ENCODE measurements at regions not wholly inside any gene's neighbourhood (a gene's known extent, or its start where the extent isn't known, plus 50 kb on each side); places are given as distances from the start of the nearest gene placed in this dataset.
"Not testable (repeated sequence)": the region's sequence is repeated elsewhere in the genome, so short reads cannot be mapped to it uniquely, and the experiment has no call there.

GRCh38 chr2:153420394-153420793, 58.2 kb downstream of the RPRM start:
- DNase-seq (ENCODE audit: low read depth), result no peak

DNA sequence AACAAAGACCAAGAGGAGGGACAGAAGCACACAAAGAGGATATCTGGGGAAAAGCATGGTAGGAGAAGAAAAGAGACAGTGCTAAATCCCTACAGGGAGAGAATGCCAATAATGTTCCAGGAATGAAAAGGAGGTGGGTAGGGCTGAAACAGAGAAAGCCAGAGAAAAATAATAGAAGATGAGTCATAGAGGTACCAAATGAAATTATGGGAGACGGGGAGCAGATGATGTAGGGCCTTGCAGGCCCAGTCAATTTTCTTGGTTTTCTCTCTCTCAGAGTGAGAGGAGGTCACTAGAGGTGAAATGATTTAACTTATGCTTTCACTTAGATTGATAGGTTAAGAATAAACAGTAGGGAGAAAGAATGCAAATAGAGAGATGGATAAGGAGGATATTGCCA, 61.5 kb downstream of the RPRM start:
- DNase-seq (ENCODE audit: low read depth), result no peak

DNA sequence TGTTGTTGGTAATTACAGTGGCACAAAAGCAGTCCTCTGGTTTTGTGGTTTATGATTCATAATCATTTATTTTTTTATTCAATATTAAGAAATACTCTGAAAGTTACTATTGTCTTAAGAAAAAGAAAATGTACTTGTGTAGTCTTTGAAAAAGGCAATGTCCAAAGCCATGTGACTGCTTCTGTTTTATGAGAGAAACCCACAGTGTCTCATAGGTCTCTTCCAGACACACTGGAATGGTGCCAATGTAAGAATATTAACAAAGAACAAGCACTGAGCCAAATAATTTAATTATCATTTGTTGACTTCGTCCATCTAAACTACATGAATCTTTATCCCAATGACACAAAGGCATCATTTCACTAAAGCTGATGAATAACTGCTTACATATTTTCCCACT, 62.5 kb downstream of the RPRM start:
- DNase-seq (ENCODE audit: low read depth), result no peak

DNA sequence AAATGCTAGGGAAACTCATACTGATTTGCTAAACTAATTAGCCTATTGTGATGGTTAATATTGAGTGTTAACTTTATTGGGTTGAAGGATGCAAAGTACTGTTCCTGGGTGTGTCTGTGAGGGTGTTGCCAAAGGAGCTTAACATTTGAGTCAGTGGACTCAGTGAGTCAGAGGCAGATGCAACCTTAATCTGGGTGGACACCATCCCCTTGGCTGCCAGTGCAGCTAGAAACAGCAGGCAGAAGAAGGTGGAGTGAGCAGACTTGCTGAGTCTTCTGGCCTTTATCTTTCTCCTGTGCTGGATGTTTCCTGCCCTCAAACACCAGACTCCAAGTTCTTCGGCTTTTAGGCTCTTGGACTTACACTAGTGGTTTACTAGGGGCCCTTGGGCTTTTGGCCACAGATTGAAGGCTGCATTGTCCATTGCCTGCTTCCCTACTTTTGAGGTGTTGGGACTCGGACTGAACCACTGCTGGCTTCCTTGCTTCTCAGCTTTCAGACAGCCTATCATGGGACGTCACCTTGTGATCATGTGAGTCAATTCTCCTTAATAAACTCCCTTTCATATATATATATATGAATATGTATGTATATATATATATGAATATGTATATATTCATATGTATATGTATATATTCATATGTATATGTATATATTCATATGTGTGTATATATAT, 69.7 kb downstream of the RPRM start:
- DNase-seq (ENCODE audit: low read depth), result no peak

DNA sequence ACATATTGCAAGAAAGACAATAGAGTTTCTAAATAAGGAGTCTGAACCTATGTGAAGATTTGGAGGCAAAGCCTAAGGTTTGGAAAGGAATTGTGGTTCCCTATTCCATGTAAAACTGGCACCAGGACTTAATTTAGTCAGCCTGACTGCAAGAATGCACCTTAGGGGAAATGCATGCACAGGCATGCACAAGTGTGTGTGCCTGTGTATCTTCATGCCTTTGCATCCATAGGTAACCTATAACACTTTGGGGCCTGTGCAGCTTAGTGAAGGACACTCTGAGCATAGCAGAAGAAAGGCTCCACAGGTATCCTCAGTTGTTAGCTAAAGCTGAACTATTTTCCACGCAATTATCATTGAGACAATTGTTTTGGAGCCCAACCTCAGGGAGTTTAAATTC, 73.4 kb downstream of the RPRM start:
- DNase-seq (ENCODE audit: low read depth), result no peak

GRCh38 chr2:153404792-153405191, 73.8 kb downstream of the RPRM start:
- no peak for DNase-seq (ENCODE audit: low read depth)

GRCh38 chr2:153403940-153404339, 74.6 kb downstream of the RPRM start:
- DNase-seq (ENCODE audit: low read depth), result no peak

- DNase-seq (ENCODE audit: low read depth), result not testable (repeated sequence)
These were observed 75.2 kb downstream of the RPRM start for GRCh38 chr2:153403352-153403751.

DNA sequence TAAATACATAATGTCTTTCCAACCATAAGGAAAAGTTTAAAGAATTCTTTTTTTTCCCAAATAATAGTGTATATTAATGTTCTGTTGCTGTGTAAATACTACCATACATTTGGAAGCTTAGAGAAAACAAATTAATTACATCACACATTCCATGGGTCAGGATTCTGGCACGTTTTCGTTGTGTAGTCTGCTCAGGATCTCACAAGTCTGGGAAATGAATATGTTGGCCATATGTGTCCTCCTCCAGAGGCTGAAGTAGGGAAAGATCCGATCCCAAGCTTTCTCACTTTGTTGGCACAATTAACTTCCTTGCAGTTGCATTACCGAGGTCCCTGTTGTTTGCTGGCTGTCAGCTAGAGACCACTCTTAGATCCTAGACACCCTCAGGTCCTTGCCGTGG, 83.9 kb downstream of the RPRM start:
- DNase-seq (ENCODE audit: low read depth), result no peak

GRCh38 chr2:153394247-153394646, 84.3 kb downstream of the RPRM start:
- DNase-seq (ENCODE audit: low read depth), result no peak

- DNase-seq (ENCODE audit: low read depth), result no peak
These were observed 85.0 kb downstream of the RPRM start for GRCh38 chr2:153393518-153393917.

DNA sequence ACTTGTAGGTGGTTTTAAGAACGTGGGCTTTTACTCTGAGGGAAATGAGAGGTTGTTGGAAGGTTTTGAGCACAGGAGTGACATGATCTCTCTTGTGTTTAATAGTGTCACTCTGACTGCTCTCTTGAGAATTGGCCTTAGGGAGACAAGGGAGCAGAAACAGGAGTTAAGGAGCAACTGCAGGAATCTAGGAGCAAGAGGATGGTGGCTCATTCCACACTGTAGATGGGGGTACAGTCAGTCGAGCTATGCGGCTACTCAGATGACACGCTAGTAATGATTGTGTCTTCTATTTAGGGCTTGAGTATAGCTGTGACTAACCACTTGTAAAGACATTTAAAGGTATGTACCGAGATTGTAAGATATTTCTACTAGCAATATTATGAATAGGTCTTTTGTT, 87.4 kb downstream of the RPRM start:
- DNase-seq (ENCODE audit: low read depth), result no peak

DNA sequence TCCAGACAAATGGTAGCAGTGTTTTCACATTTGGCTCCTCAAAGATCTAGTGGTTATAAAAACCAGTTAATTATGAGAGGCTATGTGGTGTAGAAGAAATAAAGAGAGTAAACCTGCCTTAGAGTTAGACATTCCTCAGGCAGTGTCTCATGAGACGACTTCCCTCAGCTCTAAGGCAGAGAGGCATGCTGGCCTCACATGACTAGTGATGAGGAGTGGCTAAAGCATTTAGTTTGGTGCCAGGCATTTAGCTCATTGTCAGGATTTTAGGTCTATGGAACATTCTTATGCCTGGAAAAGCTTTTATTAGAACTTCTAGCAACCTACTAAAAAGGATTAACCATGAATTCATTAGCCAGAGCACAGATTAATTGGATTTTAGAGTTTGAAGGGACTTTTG, 90.3 kb downstream of the RPRM start:
- DNase-seq (ENCODE audit: low read depth), result no peak

GRCh38 chr2:153387203-153387602, 91.4 kb downstream of the RPRM start:
- no peak for DNase-seq (ENCODE audit: low read depth)

- DNase-seq (ENCODE audit: low read depth), result no peak
These were observed 92.1 kb downstream of the RPRM start for GRCh38 chr2:153386481-153386897.

GRCh38 chr2:153373510-153374279, 104.9 kb downstream of the RPRM start:
- no peak for DNase-seq (ENCODE audit: low read depth)

- no peak for DNase-seq (ENCODE audit: low read depth)
These were observed 118.3 kb downstream of the RPRM start for GRCh38 chr2:153360239-153360638.

DNA sequence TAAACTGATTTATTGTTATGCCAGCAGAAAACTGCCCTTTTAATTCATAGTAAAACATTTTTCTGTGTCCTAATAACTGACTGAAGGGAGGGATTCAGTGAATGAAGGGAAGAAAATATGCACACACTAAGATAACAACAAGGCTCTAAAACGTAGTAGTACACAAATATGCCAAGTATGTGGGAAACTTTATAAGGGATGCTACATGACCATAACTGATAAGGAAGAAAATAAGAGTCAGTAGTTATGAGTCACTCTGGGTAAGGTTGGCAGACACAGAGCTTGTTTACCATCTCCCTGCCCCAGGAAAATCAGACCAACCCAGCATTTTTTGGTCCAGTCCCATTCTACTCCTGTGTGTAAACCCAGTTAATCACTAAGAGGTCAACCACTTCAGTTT, 124.2 kb downstream of the RPRM start:
- DNase-seq (ENCODE audit: low read depth), result no peak

GRCh38 chr2:153349603-153350002, 129.0 kb downstream of the RPRM start:
- DNase-seq (ENCODE audit: low read depth), result no peak

DNA sequence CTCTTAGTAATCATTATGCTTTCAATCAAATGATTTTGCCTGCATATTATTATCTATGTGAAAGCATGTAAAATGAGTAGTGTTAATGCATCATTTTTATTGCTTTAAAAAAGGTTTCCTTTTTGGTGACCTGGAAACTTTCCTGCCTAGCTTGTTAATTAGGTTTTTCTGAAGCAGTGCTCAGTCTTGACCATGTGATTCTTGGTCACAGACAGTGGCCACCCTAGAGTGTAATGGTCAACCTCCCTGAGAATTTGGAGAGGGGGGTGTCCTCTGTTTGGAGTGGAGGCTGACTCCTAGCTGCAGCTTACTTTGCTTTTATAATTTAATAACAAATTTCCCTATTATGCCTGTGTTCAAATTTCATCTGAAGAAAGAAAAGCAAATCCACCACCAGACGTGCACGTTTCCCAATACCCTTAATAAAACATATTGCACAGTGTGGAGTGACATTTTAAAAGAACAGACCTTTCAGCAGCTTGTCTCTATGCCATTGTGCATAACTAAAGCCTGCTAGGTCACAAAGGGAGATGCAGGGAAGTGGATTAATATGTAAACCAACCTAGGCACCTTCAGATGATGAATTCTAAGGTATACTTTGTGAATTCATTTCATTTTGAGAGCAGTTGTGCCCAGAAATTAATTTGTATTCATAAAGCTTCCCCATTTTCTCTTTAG, 130.6 kb downstream of the RPRM start:
- DNase-seq (ENCODE audit: low read depth), result no peak

GRCh38 chr2:153320879-153321278, 157.7 kb downstream of the RPRM start:
- no peak for DNase-seq (ENCODE audit: low read depth)

DNA sequence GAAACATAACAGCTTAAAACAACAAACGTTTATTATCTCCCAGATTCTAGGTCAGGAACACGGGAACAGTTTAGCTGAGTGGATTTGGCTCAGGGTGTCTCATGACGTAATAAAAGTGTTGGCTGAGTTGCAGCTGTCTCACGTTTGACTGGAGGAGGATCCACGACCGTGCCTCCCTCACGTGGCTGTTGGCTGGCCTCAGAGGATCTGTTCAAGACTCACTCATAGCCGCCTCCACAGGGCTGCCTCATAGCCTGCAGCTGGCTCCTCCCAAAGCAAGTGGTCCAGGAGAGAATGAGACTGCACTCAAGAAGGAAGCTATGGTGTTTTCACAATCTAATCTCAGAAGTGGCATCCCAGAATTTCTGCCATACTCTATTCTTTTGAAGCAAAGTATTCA, 167.1 kb downstream of the RPRM start:
- no peak for DNase-seq (ENCODE audit: low read depth)

GRCh38 chr2:153308466-153308865, 170.1 kb downstream of the RPRM start:
- no peak for DNase-seq (ENCODE audit: low read depth)
